Retinal pigment epithelial cell (primary cell): ENCODE measurements at regions not wholly inside any gene's neighbourhood (a gene's known extent, or its start where the extent isn't known, plus 50 kb on each side); places are given as distances from the start of the nearest gene placed in this dataset.

ENCODE experiments used
- DNase-seq: peaks from one replicate; pipeline ENCODE4 v3.0.0-alpha.2; 2010; ENCODE audit warnings: low read depth
- H3K4me3 ChIP-seq: 2 replicates; pipeline ENCODE4 v1.5.1; 2011; ENCODE audit warnings: mild to moderate bottlenecking, low read length, control low read depth, moderate library complexity
- TF ChIP-seq, protein P1 (sequence below): conservative IDR thresholded peaks from 2 replicates; pipeline ENCODE4 v1.5.1; 2011; ENCODE audit warnings: low read depth, low read length, control low read depth, inconsistent platforms

- no peak overlapping the region for H3K4me3 ChIP-seq
- no peak for DNase-seq
- TF ChIP-seq, protein P1, sequence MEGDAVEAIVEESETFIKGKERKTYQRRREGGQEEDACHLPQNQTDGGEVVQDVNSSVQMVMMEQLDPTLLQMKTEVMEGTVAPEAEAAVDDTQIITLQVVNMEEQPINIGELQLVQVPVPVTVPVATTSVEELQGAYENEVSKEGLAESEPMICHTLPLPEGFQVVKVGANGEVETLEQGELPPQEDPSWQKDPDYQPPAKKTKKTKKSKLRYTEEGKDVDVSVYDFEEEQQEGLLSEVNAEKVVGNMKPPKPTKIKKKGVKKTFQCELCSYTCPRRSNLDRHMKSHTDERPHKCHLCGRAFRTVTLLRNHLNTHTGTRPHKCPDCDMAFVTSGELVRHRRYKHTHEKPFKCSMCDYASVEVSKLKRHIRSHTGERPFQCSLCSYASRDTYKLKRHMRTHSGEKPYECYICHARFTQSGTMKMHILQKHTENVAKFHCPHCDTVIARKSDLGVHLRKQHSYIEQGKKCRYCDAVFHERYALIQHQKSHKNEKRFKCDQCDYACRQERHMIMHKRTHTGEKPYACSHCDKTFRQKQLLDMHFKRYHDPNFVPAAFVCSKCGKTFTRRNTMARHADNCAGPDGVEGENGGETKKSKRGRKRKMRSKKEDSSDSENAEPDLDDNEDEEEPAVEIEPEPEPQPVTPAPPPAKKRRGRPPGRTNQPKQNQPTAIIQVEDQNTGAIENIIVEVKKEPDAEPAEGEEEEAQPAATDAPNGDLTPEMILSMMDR: no peak
Measured at GRCh38 chr2:16247326-16248122, 307.2 kb downstream of the MYCN start.

DNA sequence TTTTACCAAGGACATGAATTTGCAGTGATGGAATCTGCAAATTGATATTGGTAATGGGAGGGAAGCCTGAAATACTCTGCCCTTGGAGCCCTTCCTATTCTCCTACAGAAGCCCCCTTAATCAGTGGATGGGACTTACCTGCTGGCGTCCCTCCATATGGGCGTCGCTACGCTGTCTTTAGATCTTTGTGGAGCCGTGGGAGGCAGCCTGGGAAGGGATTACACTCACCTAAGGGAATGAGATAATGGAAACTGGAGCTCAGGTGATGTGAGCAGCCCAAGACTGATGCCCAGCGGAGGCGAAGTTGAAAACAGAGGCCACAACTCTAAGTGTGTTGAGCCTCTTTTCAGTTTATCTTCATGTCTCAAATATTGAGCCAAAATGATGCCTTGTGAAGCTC is 306.6 kb downstream of the MYCN start:
- no peak overlapping the region for H3K4me3 ChIP-seq
- TF ChIP-seq, protein P1: no peak
- no peak for DNase-seq

DNA sequence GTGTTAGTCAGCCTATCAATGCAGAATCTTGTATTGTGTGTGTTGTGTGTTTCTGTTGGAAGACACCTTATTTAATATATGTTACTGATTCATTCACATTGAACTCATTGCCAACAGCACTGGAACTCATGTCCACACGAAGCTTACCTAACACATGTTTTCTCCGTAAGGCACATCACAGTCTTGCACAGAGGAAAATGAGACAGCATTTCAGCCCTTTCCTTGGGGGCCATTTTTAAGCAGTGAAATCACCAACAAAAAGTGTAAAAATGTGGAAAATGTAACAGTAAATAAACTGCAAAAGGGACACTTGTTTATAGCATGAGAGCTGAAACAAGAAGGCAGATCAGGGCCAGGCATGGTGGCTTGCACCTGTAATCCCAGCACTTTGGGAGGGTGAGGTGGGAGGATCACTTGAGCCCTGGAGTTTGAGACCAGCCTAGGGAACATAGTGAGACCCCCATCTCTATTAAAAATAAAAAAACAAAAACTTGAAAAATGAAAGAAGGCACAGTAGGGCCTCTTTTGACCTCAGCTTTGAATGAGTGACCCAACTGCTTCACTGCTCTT is 306.0 kb downstream of the MYCN start:
- TF ChIP-seq, protein P1: no peak
- no peak for DNase-seq
- no peak overlapping the region for H3K4me3 ChIP-seq

DNA sequence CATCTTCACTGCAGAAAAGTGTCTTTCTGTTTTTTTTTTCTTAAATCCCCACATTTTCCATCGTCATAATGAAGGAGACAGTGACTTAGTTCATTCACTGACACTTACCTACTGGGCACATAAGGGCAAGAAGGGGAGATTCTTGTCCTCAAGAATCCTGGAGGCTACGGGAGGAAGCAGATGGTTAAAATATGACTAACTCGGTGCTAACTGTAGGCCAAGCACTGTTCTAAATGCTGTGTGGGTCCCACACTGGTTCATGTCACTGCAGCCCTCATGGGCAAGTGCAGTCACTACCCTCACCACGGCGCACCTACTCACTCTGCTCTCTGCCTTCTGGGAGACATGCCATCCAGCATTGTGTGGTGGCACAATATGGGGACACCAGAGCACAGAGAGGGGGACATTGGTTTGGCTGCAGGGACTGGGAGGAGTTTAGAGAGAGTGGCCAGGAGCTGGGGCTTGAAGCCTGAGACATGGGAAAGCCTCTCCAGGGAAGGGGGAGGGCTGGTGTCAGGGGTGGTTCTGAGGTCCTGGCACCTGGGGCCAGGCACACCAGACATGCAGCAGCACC is 305.2 kb downstream of the MYCN start:
- TF ChIP-seq, protein P1: no peak
- no peak overlapping the region for H3K4me3 ChIP-seq
- DNase-seq: no peak

- TF ChIP-seq, protein P1: no peak
Measured at GRCh38 chr2:16244966-16245320, 304.6 kb downstream of the MYCN start.

GRCh38 chr2:16244153-16244965 is 304.0 kb downstream of the MYCN start:
- H3K4me3 ChIP-seq: no peak overlapping the region
- TF ChIP-seq, protein P1: no peak
- DNase-seq: no peak

More at GRCh38 chr2:16244966-16245320, 304.6 kb downstream of the MYCN start:
- no peak for DNase-seq
- H3K4me3 ChIP-seq: no peak overlapping the region
